MM.1S (cell line): ENCODE measurements at regions not wholly inside any gene's neighbourhood (a gene's known extent, or its start where the extent isn't known, plus 50 kb on each side); places are given as distances from the start of the nearest gene placed in this dataset.
"Not testable (repeated sequence)": the region's sequence is repeated elsewhere in the genome, so short reads cannot be mapped to it uniquely, and the experiment has no call there.

ENCODE experiments used
- EZH2phosphoT487 ChIP-seq: fragments of 300-600 bp; sonication (generic); IDR thresholded peaks from 2 replicates; pipeline ENCODE4 v1.6.1; 2018; ENCODE audit warnings: antibody characterized with exemption, low read length
- TF ChIP-seq, protein P1 (sequence below): fragments of 300-600 bp; sonication (generic); IDR thresholded peaks from 2 replicates; pipeline ENCODE4 v1.5.1; 2016; ENCODE audit warnings: antibody characterized with exemption, low read length, mixed read lengths

GRCh38 chr1:149364188-149364981 lies 110.5 kb upstream of the NBPF19 start:
- TF ChIP-seq EZH2phosphoT487: not testable (repeated sequence)
- TF ChIP-seq, protein P1, sequence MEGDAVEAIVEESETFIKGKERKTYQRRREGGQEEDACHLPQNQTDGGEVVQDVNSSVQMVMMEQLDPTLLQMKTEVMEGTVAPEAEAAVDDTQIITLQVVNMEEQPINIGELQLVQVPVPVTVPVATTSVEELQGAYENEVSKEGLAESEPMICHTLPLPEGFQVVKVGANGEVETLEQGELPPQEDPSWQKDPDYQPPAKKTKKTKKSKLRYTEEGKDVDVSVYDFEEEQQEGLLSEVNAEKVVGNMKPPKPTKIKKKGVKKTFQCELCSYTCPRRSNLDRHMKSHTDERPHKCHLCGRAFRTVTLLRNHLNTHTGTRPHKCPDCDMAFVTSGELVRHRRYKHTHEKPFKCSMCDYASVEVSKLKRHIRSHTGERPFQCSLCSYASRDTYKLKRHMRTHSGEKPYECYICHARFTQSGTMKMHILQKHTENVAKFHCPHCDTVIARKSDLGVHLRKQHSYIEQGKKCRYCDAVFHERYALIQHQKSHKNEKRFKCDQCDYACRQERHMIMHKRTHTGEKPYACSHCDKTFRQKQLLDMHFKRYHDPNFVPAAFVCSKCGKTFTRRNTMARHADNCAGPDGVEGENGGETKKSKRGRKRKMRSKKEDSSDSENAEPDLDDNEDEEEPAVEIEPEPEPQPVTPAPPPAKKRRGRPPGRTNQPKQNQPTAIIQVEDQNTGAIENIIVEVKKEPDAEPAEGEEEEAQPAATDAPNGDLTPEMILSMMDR: not testable (repeated sequence)
